GM21423 (cell line): ENCODE measurements at regions not wholly inside any gene's neighbourhood (a gene's known extent, or its start where the extent isn't known, plus 50 kb on each side); places are given as distances from the start of the nearest gene placed in this dataset.
"Not testable (repeated sequence)": the region's sequence is repeated elsewhere in the genome, so short reads cannot be mapped to it uniquely, and the experiment has no call there.

Experiments
- ATAC-seq: cut with Tn5 transposase; IDR thresholded peaks from one replicate; pipeline ENCODE4 v1.9.1; 2021; ENCODE audit warnings: mild to moderate bottlenecking, moderate library complexity; ENCODE audit not compliant: unreplicated experiment

DNA sequence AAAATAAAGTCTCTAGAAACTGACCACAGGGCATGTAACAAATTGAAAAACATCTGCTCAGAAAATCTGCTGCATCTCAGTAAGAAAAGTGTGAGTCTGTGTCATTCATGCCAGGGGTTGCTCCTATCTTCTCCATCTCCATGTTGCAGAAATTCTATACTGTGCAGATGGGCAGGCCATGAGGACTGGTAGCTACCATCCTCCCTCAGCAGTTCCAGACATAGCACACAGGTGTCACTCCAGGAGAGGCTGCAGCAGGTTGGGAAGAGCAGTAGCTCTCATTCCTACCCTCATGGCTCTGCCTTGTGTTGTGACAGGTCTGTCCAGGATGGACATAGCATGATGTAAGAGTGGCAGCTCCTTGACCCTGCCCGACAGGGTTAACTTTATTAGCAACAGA lies 173.4 kb downstream of the NDUFS4 start:
- no peak for ATAC-seq

DNA sequence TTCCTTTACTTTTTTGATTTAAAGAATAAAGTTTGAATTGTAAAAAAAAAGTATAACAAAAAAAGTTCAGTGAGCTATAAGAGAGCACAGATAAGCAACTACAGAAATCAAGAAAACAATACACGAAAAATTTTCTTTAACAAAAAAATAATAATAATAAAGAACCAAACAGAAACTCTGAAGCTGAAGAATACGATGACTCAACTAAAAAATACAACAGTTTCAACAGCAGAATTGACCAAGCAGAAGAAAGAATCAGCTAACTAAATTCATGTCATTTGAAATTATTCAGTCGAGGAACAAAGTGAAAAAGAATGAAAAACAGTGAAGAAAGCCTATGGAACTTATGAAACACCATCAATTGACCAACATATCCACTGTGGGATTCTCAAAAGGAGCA lies 177.7 kb downstream of the NDUFS4 start:
- no peak for ATAC-seq

DNA sequence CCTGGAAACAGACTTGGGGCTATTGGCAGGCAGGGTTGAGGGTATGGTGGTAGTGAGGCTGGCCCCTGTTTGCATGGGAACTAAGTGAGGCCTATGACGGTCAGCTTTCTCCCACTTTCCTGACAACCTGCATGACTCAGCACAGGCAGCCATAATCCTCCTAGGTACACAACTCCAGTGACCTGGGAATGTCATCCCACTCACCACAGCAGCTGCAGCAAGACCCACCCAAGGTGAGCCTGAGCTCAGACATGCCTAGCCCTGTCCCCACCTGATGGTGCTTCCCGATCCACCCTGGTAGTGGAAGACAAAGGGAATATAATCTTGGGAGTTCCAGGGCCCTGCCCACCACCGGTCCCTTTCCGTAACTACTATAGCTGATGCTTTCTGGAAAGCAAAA lies 178.7 kb downstream of the NDUFS4 start:
- no peak for ATAC-seq

DNA sequence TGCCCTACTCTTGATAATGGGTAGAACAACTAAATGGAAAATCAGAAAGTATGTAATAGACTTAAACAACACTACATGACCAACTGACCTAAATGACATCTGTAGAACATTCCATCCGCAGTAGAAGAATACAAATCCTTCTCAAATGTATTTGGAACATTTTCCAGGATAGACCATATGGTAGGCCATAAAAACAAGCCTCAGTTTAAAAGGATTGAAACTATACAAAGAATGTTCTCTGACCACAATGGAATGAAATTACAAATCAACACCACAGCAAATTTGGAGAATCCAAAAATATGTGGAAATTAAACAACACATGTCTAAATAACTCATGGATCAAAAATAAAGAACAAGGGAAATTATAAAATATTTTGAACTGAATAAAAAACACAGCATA lies 189.2 kb downstream of the NDUFS4 start:
- ATAC-seq, result no peak

DNA sequence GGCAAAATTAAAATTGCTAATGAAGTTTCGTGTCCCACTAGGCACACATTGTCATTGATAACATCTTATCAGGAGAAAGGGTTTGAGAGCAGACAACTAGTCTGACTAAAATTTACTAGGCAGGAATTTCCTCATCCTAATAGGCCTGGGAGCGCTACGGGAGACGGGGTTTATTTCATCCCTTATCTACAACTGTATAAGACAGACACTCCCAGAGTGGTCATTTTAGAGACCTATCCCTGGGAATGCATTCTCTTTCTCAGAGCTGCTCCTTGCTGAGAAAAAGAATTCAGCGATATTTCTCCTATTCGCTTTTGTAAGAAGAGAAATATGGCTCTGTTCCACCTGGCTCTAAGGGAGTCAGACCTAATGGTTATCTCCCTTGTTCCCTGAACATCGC lies 191.8 kb downstream of the NDUFS4 start:
- not testable (repeated sequence) for ATAC-seq

DNA sequence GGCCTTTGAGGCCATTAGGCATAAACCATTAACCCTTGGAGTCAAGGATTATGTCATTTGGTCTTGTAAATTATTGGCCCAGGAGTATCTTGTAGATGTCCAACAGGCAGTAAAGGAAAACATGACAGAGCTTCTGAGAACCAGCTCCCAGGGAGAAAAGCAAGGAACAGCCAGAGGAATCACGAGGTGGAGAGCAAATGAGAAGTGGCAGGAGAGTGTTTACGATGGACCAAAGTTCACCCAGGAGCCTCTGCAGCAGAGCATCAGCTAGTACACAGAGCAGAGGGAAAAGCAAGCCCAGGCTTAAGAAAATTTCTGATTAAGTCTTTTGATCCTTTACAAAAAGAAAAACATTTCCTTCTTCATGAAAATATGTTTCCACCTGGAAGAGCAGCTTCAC lies 206.2 kb downstream of the NDUFS4 start:
- ATAC-seq, result no peak

DNA sequence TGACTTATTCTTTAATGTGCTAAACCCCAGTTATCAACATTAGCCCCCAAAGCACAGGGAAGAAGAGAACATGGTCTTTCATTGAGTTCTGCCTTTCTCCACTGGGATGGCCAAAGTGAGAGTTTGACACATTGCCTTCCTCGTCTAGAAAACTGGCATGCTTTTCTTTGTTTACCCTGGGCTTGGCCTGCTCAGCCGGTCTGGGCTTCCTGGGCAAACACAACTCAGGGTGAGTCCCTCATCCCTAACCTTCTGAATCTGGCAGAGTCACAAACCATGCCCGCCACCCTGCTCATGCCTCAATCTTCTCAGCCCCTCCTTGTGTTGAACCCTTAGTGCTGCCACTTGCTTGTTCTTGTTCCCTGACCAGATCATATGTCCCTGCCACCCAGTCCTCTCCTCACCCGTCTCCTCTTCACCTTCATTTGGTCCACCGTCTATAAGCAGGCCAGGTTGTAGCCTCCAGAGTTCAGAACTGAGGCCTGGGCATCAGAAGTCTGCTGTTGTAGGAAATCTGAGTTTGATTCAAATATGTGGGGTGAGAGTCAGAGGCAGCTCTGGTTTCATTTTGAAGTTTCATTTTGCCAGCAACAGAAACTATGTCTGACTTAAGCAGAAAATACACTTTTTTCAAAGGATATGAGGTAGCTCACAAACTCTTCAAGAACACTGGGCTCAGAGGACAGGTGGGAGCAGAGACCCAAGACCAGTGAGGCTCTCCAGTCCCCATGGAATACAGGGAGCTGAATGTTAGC lies 217.6 kb downstream of the NDUFS4 start:
- ATAC-seq, result peak; percentile 52

DNA sequence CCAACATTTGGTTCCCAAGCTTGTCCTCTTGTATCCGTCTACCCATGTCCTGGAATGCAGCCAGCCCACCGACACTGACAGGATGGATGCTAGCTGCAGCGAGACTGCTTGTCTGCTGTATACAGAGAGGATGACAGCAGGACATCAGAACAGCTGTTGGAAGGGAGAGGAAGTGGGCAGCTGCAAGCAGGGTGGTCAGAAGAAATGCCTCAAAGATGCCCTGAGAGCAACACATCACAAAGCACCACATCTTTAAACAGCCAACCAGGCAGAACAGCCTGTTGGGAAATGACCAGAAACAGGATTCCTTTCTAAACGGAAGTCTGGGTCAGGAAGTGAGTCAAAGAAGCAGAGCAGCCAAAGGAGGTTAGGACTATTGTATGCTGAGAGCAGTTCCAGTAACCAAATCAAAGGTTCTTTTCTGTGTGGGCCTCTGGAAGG lies 219.1 kb downstream of the NDUFS4 start:
- ATAC-seq, result peak; percentile 64

DNA sequence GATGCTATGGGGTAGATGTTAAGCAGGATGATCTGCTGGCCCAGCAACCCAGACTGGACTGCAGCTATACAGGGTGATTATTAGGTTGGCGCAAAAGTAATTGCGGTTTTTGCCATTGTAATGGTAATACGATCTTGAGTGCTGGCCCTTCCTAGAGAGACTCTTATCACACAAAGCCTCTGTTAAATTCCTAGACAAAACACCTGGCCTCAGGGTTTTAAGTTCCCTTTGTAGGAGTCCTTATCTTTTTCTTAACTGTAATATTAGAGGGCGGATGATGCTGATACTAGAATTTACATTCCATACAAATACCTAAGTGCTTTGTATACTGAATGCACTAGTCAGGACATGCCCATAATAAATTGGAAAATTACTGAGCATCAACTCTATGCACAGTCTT lies 222.2 kb downstream of the NDUFS4 start:
- ATAC-seq, result no peak

DNA sequence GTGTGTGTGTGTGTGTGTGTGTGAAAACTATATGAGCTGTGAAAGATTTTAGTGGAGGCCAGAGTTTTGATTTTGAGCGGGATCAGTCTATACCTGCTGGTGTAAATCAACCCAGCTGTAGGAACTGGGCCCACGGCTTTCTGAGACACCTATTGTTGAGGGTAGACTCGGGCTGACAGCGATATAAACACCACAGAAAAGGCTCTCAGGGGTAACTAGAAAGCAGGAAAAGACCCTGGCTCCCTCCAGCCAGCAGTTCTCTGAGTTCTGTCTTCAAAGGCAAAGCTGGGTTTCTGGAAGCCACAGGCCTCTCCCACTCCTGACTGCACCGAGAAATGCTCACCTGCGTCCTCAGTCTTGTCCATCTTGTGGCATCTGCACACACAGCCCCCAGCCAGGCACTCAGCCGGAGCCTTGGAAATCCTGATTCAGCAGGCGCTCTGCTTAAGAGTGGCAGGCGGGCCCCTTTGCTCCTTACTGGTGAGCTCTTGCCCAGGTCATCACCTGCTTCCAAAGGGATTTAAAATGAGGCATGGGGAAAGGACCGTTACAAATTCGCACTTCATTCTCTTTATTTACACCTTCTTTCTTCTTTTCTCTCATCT lies 223.3 kb downstream of the NDUFS4 start:
- ATAC-seq, result no peak

DNA sequence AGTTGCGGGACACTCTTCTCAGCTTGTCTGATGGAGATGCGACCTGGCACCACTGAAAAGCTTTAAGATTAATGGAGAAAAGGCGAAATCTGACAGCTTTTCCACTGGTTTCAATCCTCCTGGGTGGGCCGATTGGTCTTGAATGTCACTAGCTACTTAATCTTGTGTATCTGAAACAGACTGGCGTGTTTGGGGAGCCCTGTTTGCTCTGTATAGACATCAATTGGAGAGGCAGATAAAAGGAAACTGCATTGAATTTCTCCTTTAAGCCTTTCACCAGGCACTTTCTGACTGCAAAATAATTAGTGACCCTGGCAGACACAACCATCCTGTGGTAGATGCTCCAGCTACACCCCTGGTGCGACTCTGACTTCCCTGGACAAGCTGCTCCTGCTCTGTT lies 224.2 kb downstream of the NDUFS4 start:
- no peak for ATAC-seq

DNA sequence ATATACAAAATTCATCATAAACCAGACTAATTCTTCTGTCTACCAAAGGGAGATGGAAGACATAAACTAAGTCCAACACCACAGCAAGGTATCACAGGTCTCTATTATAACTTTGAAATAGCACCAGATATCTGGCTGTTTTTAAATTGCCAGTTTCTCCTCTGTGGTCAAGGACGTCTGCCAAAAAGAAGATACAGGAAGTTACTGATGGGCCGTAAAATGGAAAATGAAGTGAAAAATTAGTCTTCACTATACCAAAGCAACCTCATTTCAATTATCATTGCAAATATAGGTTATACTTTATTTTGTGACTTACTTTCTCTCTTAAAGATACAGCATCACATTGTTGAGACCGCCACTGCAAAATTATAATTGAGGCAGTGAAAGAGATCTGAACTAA lies 225.5 kb downstream of the NDUFS4 start:
- no peak for ATAC-seq

DNA sequence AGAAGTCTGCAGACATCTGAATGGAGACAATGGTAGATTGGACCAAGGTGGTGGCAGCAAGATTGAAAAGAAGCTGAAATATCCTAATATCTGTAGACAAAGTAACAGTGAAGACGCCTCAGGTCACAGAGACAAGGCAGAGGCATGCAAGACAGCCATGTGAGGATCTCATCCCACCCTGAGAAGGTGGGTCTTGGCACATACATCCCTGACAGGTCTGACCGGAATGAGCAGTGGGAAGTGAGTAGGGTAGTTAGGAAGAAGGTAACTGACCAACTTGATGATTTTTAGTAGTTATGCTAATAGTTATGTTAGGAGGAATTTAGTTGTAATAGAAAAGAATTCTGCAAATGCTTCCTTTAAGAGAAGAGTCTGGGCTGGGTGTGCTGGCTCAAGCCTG lies 229.6 kb downstream of the NDUFS4 start:
- no peak for ATAC-seq

DNA sequence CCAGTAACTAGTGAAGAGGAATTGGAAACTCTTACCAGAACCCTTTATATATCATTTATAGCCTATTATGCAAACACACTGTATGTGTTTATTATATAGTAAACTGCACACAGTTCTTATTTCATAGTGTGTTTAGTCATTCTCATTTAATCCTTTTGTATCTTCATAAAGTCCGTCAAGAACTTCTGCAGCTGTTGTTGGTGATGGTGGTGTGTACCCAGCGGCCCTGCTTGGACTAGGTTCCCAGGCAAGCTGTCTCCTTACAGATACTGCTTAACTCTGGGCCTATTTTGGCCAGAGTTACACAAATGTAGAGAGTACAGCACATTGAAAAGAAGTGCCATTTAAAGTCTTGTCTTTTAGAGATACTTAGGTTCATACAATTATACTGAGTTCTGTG lies 231.9 kb downstream of the NDUFS4 start:
- ATAC-seq, result no peak

DNA sequence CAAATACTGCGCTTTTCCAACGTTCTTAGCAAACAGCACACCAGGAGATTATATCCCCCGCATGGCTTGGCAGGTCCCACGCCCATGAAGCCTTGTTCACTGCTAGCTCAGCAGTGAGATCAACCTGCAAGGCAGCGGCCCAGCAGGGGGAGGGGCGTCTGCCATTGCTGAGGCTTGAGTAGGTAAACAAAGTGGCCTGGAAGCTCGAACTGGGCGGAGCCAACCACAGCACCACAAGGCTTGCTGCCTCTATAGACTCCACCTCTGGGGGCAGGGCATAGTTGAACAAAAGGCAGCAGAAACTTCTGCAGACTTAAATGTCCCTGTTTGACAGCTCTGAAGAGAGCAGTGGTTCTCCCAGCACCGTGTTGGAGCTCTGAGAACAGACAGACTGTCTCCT lies 239.2 kb downstream of the NDUFS4 start:
- not testable (repeated sequence) for ATAC-seq

DNA sequence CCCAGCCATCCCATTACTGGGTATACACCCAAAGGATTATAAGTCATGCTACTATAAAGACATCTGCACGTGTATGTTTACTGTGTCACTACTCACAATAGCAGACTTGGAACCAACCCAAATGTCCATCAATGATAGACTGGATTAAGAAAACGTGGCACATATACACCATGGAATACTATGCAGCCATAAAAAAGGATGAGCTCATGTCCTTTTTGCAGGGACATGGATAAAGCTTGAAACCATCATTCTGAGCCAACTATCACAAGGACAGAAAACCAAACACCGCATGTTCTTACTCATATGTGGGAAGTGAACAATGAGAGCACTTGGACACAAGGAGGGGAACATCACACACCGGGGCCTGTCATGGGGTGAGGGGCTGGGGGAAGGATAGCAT lies 248.0 kb downstream of the NDUFS4 start:
- not testable (repeated sequence) for ATAC-seq

DNA sequence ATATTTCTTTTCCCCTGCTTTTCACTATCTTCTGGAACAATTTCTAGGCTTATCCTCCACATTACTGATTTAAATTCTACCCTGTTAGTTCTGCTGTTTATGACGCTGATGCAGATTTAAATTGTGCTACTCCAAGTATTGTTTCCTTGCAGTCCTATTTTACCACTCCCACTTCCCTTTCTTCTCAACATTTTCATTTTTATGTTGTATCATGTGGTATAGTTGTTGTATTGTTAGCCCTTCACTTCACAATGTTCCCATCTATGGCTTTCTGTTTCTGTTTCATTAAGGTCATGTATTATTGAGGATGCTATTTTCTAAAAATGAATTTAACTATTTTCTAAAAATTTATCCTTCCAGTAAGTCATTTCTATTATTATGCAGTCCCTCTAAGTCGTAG lies 254.4 kb downstream of the NDUFS4 start:
- ATAC-seq, result no peak

DNA sequence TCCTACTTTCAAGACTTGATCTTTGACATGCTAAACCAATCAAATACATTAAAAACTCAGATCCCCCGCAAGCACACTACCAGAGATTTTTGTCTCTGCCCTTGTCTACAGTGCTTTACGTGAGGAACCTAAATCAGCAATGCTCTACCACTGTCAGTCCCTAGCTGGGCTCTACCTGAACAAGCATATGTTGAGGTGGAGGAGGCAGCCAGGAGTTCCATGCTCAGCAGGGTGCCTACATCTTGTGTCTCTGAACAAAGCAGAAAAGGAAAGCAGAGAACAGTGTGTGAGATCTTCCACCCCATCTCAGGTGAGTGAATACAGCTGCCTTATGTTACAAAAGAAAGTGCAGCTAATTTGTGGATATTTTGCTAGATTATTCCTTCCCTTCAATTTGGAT lies 255.0 kb downstream of the NDUFS4 start:
- no peak for ATAC-seq

DNA sequence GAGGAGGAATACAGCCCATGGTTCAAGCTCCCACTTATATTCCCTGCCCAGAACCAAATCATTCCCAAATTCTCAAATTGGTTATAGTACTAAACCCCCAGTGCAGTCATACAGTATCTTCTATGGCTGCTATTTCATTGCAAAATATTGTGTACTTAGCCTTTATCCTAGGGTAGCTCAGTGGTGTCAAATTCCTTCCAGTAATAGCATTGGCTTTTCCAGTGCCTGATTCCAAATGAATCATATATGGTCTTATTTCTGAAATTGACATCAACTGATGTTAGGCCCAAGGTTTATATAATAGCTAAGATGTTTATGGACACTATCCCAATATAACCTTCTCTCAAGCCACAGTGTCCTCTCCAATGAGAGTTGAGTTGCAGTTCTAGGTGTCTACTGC lies 256.7 kb downstream of the NDUFS4 start:
- ATAC-seq, result no peak

DNA sequence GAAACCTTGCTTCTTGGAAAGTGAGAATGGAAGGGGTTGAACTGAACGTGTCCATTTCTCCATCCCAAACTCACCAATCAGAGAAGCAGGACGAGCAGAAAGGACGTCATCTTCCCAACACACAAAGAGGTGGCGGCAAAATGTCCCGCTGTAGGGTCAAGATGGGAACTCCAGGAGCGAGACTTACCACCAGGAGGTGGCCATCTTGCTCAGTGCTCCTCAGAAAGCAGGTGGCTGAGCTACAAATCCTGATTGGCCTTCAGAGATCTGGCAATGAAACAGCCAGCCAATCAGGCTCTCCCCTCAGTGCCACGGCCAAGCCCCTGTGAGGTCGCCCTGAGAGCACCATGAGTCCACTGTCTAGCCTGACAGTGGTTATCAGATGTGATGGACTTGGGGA lies 259.0 kb downstream of the NDUFS4 start:
- no peak for ATAC-seq

DNA sequence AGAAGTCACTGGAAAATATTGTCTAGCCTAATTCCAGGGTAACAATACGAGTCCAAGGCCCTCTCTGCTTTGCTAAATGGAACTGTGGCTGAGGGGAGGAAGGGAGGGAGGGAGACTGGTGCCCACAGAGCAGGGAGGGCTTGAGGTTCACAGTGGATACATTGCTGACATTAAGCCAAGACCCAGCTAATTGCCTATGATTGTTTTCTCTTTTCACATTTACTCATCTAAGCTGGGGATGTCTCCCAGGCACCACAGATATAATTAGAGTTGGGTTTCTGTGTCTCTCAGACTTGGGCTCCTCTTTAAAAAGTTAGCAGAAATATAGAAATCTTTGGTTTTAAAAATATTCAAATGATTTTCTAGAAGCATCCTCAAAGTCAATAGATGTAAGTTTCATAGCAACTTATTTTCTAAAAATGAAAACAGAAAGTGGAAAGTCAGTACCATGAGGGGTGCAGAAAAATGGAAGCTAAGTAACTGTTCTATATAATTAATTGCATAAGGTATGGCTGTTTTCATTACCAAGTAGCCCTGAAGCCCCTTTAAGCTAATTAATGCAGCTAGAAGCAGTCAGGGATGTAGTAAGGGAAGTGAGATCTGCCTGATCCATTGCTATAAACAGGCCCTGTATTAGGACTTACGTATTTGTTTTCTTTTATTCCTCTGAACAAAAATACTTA lies 259.8 kb downstream of the NDUFS4 start:
- peak; percentile 39 for ATAC-seq

DNA sequence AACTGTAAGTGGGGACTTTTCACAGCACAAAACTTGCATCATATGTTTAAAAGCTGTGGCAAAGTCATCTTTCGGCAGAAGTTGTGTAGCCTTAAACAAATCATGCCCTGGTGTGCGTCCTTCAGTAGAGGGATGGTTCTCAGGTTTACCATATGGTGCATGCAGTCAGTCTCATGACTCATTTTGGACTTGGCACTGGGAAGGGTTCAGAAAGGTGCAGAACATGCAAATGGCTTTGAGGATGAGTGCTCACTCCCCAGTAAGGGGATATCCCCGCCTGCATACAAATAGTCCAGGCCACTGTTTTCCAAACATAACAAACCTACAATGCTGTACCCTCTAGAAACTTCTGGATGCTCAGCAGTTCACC lies 260.3 kb downstream of the NDUFS4 start:
- ATAC-seq, result peak; percentile 85
